Liver (tissue), 3 donors: ENCODE measurements at regions not wholly inside any gene's neighbourhood (a gene's known extent, or its start where the extent isn't known, plus 50 kb on each side); places are given as distances from the start of the nearest gene placed in this dataset.

ENCODE experiments used
- GABPA ChIP-seq, 2 donors: IDR thresholded peaks in 1 of 2; conservative IDR thresholded peaks in 1 of 2; 2 replicates each; pipeline ENCODE4 v1.6.1; 2016; ENCODE audit warnings: antibody characterized with exemption in 2 of 2, mild to moderate bottlenecking in 1 of 2, moderate library complexity in 1 of 2
- JUND ChIP-seq, 2 donors: IDR thresholded peaks; 2 replicates each; pipeline ENCODE4 v1.6.1; 2016; ENCODE audit warnings: antibody characterized with exemption in 2 of 2
- RAD21 ChIP-seq, 2 donors: IDR thresholded peaks; 2 replicates each; pipeline ENCODE4 v1.6.1; 2016; ENCODE audit warnings: antibody characterized with exemption in 2 of 2, mild to moderate bottlenecking in 2 of 2
- TAF1 ChIP-seq: conservative IDR thresholded peaks from 2 replicates; pipeline ENCODE4 v1.6.1; 2016; ENCODE audit warnings: antibody characterized with exemption, mild to moderate bottlenecking
- YY1 ChIP-seq: IDR thresholded peaks from 2 replicates; pipeline ENCODE4 v1.6.1; 2016; ENCODE audit warnings: antibody characterized with exemption, mild to moderate bottlenecking
- TF ChIP-seq, protein P1 (sequence below): fragments of 150-350 bp; IDR thresholded peaks from 2 replicates; pipeline ENCODE4 v1.5.1; 2017; ENCODE audit warnings: improper control_type of control experiment, low read depth, low read length; ENCODE audit not compliant: missing input control
- TF ChIP-seq, protein P2 (sequence below): IDR thresholded peaks from 2 replicates; pipeline ENCODE4 v1.6.1; 2016; ENCODE audit warnings: antibody characterized with exemption
- TF ChIP-seq, protein P3 (sequence below): IDR thresholded peaks from 2 replicates; pipeline ENCODE4 v1.6.1; 2016; ENCODE audit warnings: antibody characterized with exemption
- donor health status: healthy.
- donor health status: healthy.

DNA sequence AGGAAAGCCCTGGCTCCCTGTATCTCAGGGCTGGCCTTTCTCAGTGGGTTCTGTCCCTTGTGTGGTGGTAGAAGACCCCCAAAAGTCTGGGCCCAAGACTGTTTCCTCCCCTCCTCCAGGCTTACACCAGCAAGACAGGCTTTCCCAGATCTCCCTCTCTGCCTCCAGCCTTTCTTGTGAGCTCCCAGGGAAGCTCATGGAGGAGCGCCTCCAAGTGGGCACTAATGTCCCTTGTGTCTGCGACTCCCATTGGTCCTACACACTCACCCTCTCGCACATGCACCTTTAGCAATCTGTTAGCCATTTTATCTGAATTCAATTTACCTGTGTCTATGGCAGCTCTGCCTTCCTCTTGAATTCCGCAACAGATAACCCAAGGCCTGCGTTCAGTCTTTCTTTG lies 251.1 kb upstream of the CAND1 start:
- TF ChIP-seq YY1 (no peak), TAF1 (no peak), GABPA (IDR thresholded peaks at IDR 0.05 in 1 of 2, conservative IDR thresholded peaks at IDR 0.05 in 1 of 2) (no peak), JUND (IDR thresholded peaks at IDR 0.05) (no peak), RAD21 (IDR thresholded peaks at IDR 0.05) (no peak)
- TF ChIP-seq, protein P1, sequence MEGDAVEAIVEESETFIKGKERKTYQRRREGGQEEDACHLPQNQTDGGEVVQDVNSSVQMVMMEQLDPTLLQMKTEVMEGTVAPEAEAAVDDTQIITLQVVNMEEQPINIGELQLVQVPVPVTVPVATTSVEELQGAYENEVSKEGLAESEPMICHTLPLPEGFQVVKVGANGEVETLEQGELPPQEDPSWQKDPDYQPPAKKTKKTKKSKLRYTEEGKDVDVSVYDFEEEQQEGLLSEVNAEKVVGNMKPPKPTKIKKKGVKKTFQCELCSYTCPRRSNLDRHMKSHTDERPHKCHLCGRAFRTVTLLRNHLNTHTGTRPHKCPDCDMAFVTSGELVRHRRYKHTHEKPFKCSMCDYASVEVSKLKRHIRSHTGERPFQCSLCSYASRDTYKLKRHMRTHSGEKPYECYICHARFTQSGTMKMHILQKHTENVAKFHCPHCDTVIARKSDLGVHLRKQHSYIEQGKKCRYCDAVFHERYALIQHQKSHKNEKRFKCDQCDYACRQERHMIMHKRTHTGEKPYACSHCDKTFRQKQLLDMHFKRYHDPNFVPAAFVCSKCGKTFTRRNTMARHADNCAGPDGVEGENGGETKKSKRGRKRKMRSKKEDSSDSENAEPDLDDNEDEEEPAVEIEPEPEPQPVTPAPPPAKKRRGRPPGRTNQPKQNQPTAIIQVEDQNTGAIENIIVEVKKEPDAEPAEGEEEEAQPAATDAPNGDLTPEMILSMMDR, result no peak
- TF ChIP-seq, protein P2, sequence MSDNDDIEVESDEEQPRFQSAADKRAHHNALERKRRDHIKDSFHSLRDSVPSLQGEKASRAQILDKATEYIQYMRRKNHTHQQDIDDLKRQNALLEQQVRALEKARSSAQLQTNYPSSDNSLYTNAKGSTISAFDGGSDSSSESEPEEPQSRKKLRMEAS, result no peak
- TF ChIP-seq, protein P3, sequence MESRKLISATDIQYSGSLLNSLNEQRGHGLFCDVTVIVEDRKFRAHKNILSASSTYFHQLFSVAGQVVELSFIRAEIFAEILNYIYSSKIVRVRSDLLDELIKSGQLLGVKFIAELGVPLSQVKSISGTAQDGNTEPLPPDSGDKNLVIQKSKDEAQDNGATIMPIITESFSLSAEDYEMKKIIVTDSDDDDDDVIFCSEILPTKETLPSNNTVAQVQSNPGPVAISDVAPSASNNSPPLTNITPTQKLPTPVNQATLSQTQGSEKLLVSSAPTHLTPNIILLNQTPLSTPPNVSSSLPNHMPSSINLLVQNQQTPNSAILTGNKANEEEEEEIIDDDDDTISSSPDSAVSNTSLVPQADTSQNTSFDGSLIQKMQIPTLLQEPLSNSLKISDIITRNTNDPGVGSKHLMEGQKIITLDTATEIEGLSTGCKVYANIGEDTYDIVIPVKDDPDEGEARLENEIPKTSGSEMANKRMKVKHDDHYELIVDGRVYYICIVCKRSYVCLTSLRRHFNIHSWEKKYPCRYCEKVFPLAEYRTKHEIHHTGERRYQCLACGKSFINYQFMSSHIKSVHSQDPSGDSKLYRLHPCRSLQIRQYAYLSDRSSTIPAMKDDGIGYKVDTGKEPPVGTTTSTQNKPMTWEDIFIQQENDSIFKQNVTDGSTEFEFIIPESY, result no peak
